HG02973 (cell line): ENCODE measurements at regions not wholly inside any gene's neighbourhood (a gene's known extent, or its start where the extent isn't known, plus 50 kb on each side); places are given as distances from the start of the nearest gene placed in this dataset.
"Not testable (repeated sequence)": the region's sequence is repeated elsewhere in the genome, so short reads cannot be mapped to it uniquely, and the experiment has no call there.

ENCODE experiments used
- ATAC-seq: cut with Tn5 transposase; IDR thresholded peaks from one replicate; pipeline ENCODE4 v1.9.1; 2021; ENCODE audit warnings: moderate library complexity; ENCODE audit not compliant: unreplicated experiment

DNA sequence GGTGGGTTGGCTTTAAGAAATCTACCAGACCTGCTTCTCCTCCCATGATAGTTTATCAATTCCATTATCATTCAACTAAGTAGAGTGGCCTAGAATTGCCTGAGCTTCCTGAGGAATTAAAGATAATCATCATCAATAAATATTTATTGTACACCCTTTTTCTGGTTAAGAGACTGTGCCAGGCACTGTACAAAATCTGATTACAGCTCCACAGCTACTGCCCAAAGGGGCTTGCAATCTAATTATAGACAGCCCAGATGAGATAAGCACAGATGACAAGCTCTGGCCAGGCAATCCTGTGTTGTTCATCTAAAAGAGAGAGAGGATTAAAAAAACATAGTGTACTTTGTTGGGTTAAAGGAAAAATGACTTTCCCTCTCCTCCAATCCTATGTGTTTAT, 586.4 kb downstream of the GATA3 start:
- no peak for ATAC-seq

DNA sequence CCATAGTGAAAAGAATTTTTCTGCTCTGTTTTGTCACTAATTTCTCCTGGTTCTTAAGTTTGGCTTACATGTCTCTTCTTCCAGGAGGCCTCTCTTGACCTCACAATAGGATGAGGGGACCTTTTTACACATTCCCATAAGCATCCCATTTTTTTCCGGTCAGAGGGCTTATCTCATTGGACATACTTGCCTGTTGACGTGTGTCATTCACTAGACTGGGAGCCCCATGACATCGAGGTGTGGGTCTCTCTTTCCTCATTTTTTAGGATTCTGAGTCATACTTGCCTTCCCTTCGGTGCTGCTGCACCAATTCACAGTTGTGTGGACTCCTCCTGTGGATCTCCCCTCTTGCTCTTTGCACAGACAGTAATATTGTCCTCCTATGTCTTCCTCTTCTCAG, 601.8 kb downstream of the GATA3 start:
- ATAC-seq = no peak

DNA sequence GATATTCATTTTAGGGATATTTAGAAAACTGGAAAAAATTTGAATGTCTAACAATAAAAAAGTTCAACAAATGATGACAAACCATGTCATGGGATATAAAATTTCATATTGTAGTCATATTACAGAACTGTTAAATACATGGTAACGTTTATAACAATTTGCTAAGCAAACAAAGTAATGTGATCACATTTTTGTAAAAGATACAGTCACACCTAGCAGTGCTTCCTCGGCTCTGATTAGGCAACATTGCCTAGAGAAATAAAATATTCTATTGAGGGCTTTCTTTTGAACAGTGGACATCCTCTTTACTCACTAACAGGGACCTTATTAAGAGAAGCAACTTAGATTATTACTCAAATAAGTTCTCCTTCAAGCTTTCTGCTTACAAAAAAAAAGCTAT, 605.5 kb downstream of the GATA3 start:
- no peak for ATAC-seq

DNA sequence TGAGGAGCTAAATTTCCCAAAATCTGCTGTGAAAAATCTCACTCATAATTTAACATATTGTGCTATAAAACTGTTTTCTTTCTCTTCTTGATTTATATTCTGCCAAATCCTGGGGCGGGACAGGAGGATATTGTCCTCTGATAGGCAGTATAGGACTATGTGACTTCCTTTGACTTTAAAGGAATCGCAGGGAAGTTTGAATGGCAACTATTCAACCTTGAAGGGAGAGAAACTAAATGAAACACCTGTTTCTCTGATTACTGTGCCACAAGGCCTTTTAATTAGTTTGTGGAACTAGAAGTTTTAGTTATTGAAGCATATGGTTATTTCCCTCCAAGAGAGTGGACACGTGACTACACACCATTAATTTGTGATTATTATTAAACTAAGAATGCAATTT, 607.4 kb downstream of the GATA3 start:
- no peak for ATAC-seq

DNA sequence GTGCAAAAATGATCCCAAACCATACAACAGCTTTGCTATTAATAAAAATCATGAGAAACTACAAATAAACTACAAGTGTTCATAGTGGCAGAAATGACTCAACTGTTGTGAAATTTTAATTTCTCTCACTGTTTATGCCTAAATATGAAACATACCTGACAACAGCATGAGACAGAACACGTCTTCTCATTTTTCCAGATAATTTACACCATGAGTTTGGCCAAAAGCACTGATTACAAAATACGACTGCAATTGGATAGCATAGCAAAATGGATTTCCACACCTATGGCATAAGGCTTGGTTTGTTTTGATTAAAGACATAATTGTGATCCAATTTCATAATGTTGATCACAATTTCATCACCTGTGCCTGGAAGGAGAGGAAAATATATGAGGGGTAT, 608.6 kb downstream of the GATA3 start:
- ATAC-seq = no peak

DNA sequence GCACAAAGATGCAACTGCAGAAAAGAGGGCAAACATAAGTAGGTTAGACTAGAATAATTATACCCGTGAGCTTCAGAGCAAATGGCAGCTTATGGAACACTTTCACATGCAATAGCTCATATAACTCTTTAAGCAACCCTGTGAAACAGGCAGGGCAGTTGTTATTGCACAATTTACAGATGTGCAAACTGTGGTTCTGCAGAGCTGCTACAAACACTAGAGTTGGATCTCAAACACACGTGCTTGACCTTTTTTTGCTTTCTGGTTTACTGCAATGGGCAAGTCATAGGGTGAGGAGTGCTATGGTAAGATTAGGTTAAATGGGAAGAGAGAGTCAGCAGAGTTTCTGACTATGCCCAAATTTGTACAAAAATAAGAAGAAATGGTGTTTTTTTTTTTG, 610.8 kb downstream of the GATA3 start:
- no peak for ATAC-seq

DNA sequence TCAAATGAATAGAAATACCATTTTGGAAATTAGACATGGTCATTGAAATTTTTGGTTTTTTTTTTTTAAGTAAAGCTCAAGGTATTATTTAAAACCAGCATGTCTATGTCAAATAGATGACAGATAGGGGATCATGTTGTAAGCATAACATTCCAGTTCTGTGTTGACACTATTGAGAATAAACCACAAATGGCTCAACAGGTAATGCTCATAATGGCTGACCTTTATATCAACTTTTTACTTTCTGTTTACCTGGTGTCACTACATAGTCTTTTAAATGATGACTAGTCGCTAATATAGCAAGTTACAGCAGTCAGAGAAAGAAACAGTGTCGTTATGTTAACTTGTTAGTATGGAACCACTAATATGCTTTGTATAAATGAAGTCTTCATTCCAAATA, 616.0 kb downstream of the GATA3 start:
- no peak for ATAC-seq

DNA sequence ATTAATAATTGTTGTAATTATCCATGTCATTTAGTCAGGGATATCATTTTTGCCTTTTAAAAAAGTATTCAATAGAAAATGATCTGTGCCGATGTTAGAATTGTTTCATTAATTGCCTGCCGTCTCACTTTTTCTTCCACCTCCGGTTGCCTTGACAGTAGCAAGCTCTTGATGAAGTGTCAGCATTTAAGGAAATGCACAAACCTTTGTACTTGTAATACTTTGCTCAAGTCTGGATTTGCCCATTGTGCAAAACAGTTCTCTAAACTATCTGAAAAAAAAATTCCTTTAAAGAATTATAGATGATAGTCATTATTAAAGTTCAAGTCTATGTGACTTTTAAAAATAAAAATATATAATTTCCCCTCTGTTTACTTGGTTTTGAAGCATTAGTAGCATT, 619.7 kb downstream of the GATA3 start:
- ATAC-seq = no peak

DNA sequence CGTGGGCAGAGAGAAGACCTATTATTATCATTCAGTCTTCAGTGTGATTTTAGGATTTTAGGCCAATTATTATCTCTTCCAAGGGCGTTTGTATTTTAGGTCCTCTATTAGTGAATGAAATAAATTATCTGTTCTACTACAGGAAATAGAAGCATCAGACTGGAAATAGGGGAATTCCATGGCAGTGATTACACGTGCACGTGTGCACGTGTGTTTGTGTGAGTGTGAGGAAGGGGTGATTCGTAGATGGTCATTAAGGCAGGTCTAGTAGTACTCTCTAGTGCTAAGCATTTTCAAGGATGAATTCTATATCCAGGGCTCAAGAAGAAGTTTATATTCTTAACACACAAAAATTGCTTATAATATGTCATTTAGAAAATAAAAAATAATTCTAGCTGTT, 623.2 kb downstream of the GATA3 start:
- no peak for ATAC-seq

DNA sequence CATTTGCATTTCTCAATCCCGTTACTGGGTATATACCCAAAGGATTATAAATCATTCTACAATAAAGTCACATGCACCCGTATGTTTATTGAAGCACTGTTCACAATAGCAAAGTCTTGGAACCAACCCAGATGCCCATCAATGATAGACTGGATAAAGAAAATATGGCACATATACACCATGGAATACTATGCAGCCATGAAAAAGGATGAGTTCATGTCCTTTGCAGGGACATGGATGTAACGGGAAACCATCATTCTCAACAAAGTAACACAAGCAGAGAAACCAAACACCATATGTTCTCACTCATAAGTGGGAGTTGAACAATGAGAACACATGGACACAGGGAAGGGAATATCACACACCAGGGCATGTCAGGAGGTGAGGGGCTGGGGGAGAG, 630.4 kb downstream of the GATA3 start:
- not testable (repeated sequence) for ATAC-seq

DNA sequence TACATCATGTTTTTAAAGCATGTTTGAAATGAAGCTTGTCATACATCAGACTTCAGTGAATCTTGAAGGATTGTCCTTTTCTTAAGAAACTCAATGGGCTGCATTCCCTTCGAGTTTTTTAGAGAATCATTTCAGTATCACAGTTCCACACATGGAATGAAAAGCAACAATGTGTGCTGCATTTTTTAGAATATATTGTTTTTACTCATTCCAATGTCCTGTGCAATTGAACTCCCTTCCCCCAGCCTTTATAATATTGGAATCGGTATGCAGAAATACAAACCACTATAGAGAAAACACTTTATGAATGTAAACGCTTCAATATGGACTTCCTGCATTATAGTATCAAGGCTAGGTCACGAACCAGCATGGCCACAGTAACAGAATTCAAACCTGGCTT, 634.4 kb downstream of the GATA3 start:
- ATAC-seq = no peak

DNA sequence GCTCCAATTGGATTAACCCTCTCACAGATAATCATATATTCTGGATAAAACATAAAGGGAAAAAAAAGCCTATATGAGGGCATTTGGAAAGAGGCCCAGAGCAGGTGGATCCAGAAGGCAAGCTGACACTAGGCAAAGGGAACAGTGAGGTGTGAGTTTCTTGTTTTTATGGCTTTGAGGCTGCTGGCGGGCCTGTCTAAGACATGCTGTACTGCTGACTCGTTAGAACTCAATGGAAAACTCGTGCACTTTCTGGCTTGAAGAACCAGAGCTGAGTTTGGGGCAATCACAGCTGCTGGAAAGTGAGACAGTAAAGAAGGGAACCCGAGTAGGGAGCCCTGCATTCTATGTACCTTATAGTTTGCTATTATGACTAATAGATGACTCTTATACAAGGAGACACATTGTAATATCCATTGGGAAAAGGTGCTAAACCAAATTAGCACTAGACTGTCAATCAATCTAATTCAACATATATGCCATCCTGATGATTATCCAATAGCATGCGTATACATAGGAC, 637.1 kb downstream of the GATA3 start:
- no peak for ATAC-seq

DNA sequence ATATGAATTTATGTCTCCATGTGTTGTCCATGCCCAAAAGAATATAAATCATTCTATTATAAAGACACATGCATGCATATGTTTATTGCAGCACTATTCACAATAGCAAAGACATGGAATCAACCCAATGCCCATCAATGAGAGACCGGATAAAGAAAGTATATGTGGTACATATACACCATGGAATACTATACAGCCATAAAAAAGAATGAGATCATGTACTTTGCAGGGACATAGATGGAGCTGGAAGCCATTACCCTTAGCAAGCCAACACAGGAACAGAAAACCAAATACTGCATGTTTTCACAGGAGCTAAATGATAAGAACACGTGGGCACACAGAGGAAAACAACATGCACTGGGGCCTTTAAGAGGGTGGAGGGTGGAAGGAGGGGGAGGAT, 639.1 kb downstream of the GATA3 start:
- not testable (repeated sequence) for ATAC-seq

DNA sequence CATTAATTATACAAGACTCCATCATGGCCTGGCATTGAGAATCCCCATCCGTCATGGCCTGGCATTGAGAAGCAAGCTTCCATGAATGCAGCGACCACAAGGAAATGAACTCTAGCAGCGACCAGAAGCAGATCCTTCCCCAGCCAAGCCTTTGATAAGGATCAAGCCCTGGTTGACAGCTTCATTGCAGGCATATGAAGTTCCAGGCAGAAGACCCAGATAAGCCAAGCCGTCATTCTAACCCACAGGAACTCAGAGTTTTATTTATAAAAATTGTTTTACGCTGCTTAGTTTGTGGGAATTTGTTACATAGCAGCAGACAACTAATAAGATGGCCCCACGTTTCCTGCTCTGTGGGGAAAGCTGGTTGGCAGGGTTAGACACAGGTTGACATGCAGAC, 642.3 kb downstream of the GATA3 start:
- no peak for ATAC-seq

DNA sequence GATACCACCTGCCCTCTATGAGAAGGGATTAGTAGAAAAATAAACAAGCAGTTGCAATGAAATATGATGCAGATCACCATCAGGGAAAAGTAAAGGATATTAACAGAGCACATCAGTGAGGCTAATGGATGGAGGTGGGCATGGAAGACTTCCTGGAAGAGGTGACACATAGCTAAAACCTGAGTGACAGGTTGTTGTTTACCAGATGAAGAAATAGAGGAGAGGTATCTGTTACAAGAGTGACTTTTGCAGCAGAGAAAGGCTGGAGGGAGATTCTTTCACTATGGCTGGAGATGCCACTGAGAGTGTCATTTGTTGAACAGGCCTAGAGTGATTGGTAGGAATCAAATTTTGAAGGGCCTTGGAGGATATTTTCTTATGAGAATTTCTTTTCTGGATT, 646.2 kb downstream of the GATA3 start:
- no peak for ATAC-seq

DNA sequence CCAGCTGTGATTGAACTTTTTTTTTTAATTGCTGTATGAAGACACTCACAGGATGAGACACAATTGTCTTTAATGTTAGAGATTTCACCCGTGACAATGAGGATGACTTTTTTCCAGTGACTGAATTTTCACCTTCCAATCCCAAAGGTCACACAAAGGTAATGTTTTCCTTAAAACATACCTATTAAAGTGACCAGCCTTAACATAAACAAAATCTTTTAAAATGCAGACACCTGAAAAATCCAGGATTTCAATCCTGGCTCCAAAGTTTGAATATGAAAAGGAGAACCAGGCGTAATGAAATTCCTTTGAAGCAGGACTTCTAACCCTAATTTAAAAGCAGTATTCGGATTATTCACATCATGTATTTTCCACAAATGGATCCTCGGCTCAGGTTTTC, 647.7 kb downstream of the GATA3 start:
- no peak for ATAC-seq

DNA sequence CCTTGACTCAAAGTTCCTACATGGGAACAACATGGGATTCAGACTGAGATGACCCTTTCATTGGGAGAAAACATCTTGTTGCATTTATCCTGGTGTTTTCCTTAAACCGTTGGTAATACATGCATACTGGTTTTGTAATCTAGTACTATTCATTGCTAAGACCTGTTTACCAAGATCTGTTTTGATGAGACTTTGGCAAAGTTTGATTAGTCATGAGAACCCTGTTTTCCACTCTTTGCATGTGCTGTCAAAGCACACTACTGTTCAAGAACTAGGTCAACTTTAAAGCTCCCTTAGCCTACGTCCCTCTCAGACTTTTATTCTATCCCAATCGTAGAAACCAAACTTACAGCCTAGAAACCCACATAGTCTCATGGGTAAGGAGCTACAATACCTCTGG, 650.9 kb downstream of the GATA3 start:
- no peak for ATAC-seq

DNA sequence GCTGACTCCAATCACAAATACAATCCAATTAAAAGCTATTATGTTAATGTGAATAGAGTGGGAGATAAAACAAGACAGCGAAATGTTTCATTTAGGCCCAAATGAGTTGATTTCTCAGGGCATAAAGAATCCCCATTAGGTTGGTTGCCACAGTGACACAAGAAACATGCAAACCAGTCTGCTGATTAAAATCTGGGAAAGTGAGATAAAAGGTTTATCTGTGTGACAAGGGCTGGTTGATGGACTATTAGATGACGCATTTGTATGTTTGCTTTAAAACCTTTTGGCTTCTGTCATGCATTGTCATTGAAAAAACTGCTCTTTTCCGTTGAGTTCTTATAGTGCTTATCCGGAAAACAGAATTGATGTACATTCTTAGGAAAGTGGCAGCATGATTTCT, 658.2 kb downstream of the GATA3 start:
- no peak for ATAC-seq

DNA sequence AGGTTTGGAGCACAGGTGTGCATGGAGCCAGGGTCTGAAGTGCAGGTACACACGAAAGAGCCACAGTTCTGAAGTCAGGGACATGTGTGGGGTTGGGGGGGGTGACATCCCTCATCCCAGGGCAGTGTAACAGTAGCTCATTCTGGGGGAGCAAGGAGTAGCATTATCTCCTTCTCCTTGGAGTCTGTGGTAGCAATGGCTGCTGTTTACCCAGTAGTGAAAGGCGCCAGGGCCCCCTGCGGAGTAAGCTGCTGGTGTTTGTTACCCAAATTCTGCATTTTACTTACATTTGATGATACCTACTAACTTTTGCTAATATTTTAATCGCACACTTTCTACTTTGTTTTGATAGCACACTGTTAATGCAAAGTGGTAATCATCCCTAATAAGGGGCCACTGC, 665.5 kb downstream of the GATA3 start:
- no peak for ATAC-seq

DNA sequence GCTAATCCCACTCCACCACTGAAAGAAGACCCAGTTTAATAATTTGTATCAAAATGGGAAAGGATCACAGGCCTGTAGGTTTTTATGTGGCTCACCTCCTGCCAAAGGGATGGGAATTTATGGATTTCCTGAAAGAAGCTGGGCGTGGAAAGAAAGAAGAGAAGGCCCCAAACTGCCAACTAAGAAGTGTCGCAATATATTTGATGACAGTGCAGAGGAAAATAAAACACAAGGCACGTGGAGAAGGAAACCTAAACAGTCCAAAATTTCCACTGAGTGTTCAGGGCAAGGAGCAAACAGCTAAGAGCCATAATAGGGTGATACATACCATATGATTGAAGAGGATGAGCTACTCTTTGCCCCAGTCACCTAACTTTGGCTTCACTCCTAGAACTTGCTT, 667.2 kb downstream of the GATA3 start:
- ATAC-seq = no peak

DNA sequence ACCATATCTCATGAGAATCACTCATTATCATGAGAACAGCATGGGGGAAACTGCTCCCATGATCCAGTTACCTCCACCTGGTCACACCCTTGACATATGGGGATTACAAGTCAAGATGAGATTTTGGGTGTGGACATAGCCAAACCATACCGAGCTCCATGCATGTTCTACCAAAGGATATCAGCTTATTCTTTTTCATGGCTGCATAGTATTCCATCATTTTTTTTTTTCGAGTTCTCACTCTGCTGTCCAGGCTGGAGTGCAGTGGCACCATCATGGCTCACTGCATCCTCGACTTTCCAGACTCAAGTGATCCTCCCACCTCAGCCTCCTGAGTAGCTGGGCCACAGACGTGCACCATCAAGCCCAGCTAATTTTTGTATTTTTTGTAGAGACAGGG, 668.3 kb downstream of the GATA3 start:
- no peak for ATAC-seq

DNA sequence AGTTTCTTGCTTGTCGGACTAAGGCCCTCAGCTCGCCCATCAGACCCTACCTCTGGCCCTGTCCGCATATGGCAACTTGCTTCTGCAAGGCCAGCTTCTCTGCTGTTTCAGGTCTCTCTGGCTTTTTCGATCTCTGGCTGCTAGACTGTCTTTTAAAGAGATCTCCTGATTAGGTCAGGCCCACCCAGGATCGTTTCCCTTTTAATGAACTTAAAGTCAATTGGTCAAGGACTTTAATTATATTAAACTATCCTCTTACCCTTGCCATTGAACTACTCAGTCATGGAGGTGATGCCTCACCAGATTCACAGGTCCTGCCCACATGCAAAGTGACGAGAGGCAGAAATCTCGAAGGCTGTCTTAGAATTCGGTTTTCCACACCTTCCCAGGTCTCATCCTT, 670.9 kb downstream of the GATA3 start:
- ATAC-seq = no peak

DNA sequence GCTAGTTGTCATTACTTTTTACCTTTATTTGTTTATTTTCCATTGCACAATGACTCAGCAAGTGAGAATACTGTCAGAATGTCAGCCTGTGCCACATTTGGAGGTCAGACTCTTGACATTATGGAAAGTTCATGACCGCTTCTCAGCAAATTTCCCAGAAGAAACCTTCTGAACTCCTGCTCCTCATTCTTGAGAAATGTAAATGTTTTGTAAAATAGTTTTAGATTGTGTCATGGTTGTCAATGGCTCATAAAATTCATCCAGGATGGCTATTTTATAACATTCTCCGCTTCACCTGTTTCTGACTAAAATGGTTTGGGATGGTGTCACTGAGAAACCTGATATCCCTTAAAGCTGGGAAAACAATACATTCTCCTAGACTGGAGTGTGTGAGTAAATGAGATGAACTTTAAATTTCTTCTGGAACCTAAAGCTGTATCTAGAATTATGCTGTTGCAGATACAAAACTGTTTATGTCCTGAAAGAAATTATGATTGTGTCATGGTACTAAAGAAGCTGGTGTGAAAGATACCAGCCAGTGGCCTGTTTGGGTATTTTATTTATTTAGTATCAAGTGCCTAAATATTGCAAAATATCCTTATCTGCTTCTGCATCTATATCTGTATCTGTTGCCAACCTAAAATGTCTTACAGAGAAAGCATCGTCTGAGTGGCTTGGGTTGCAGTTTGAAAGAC, 671.7 kb downstream of the GATA3 start:
- no peak for ATAC-seq

DNA sequence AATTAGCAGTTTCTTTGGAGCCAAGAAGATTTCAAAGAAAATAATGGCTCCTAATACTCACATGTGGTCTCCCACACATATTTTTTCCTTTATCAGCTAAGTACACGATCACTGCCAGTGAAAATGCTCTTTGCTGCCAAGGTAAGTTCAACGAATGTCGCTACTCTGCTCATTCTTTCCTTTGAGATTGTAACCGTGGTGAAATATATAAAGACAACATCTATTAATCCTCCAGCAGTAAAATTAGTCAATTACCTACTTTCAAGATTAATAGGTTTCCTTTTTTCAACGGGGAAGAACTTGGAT, 672.2 kb downstream of the GATA3 start:
- ATAC-seq = no peak
